GM21423 (cell line): ENCODE measurements at regions not wholly inside any gene's neighbourhood (a gene's known extent, or its start where the extent isn't known, plus 50 kb on each side); places are given as distances from the start of the nearest gene placed in this dataset.
"Not testable (repeated sequence)": the region's sequence is repeated elsewhere in the genome, so short reads cannot be mapped to it uniquely, and the experiment has no call there.

ENCODE experiments used
- ATAC-seq: cut with Tn5 transposase; IDR thresholded peaks from one replicate; pipeline ENCODE4 v1.9.1; 2021; ENCODE audit warnings: mild to moderate bottlenecking, moderate library complexity; ENCODE audit not compliant: unreplicated experiment

GRCh38 chr7:114084472-114085312 lies 165.9 kb upstream of the PPP1R3A start:
- ATAC-seq = no peak

GRCh38 chr7:114084002-114084471 lies 165.2 kb upstream of the PPP1R3A start:
- ATAC-seq = no peak

- no peak for ATAC-seq
Observed at GRCh38 chr7:114083166-114084001, 164.6 kb upstream of the PPP1R3A start.

- no peak for ATAC-seq
Observed at GRCh38 chr7:114082642-114083165, 163.9 kb upstream of the PPP1R3A start.

GRCh38 chr7:114081606-114082425 lies 163.0 kb upstream of the PPP1R3A start:
- ATAC-seq = no peak

GRCh38 chr7:114077158-114077524 lies 158.3 kb upstream of the PPP1R3A start:
- not testable (repeated sequence) for ATAC-seq

- not testable (repeated sequence) for ATAC-seq
Observed at GRCh38 chr7:114076392-114077157, 157.8 kb upstream of the PPP1R3A start.

- ATAC-seq = no peak
Observed at GRCh38 chr7:114073701-114074100, 154.9 kb upstream of the PPP1R3A start.

GRCh38 chr7:114070246-114070645 lies 151.4 kb upstream of the PPP1R3A start:
- no peak for ATAC-seq

GRCh38 chr7:114062810-114063209 lies 144.0 kb upstream of the PPP1R3A start:
- no peak for ATAC-seq

GRCh38 chr7:114051871-114052331 lies 133.1 kb upstream of the PPP1R3A start:
- peak; percentile 83 for ATAC-seq

- no peak for ATAC-seq
Observed at GRCh38 chr7:114050571-114050970, 131.8 kb upstream of the PPP1R3A start.

GRCh38 chr7:114048386-114049235 lies 129.8 kb upstream of the PPP1R3A start:
- ATAC-seq = no peak

- no peak for ATAC-seq
Observed at GRCh38 chr7:114047889-114048288, 129.1 kb upstream of the PPP1R3A start.

GRCh38 chr7:114033475-114033874 lies 114.7 kb upstream of the PPP1R3A start:
- ATAC-seq = no peak

GRCh38 chr7:114026486-114027089 lies 107.8 kb upstream of the PPP1R3A start:
- ATAC-seq = peak; percentile 76

- no peak for ATAC-seq
Observed at GRCh38 chr7:114021135-114021534, 102.3 kb upstream of the PPP1R3A start.

GRCh38 chr7:114008696-114009095 lies 89.9 kb upstream of the PPP1R3A start:
- no peak for ATAC-seq

- ATAC-seq = no peak
Observed at GRCh38 chr7:114007386-114007785, 88.6 kb upstream of the PPP1R3A start.
